ENCODE measurements at regions not wholly inside any gene's neighbourhood (a gene's known extent, or its start where the extent isn't known, plus 50 kb on each side); places are given as distances from the start of the nearest gene placed in this dataset.
A peak's percentile ranks its signal among the peaks of the same experiment; 100 is the strongest.

DNA sequence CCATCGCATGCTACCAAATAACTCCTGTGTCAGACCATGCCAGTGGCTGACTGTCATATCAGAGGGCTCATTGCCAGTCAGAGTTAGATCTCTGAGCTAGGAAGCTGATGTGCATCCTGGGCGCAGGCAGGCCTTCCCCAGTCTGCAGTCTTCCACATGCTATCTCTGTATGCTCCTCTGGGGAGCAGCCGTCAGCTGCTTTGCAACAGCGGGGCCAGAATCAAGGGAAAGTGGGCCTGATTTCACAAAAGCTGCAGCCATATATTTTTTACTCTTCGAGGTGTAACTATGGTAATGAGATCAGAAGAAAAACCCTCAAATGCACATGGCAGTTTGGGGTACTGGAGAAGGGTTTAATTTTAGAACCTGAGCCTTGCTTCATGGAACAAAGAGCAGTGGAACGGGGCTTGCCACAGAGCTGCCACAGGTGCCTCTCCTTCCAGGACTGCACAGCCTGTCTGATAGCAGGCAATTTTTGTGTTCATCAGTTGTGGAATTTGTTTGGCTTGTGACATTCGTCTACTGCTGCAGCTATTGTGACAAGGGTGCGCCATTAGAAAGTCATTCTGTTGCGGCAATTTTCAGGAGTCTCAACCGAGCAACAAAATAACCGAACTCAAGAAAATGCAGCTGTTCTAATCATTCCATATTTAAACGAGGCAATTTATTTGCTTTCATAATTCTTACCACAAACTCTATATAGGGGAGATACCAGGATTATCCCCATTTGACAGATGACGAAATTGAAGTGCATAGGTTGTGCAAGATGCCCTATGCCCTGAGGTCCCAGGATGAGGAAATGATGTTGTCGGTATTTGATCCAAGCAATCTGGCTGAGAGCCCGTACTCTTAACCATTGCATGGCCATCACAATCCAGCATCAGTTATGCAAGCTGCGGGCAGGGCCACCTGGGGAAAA, 109.6 kb upstream of the CYRIA start:
- Histone ChIP-seq H3K9me3 (no peaks in the 10 kb centered on the region), H3K27me3 (no peaks in the 10 kb centered on the region), H3K4me3 (no peak overlapping the region), H3K27ac (no peak overlapping the region), H3K4me1 (no peaks in the 10 kb centered on the region), H3K36me3 (ENCODE audit: low read depth, missing control alignments) (no peaks in the 10 kb centered on the region)
- 79 to 82% methylated on average over 13 to 16 of the region's 16 CpGs for WGBS, 2 donors
- intact Hi-C loops (cut with DNase I; ENCODE audit: low total_unique reads), result no loop called here
- no peak for TF ChIP-seq POLR2A (IDR thresholded peaks at IDR 0.05)
- no peak for TF ChIP-seq CTCF (IDR thresholded peaks at IDR 0.05)
- peak; percentile 21 for DNase-seq

DNA sequence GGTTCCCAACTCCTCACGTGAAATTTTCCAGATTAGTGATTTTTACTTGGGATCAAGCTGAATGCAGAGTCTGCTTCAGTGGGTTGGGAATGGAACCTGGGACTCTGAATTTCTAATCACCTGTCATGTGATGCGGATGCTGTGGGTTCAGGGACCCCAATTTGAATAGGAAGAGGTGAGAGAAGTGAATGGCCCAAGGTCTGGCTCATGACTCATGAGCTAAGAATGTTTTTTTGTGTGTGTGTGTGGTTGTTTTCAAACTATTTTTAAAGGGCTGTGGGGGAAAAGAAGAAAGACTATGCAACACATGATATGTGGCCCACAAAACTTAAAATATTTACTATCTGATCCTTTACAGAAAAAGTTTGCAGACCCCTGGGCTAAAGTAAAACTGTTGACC, 108.5 kb upstream of the CYRIA start:
- no peak overlapping the region for H3K27ac ChIP-seq
- no peaks in the 10 kb centered on the region for H3K36me3 ChIP-seq (ENCODE audit: low read depth, missing control alignments)
- intact Hi-C loops (cut with DNase I; ENCODE audit: low total_unique reads), result no loop called here
- DNase-seq, result no peak
- no peak overlapping the region for H3K4me3 ChIP-seq
- 73 to 78% methylated on average over 2 of the region's 2 CpGs for WGBS, 2 donors
- no peaks in the 10 kb centered on the region for H3K27me3 ChIP-seq
- H3K9me3 ChIP-seq, result no peaks in the 10 kb centered on the region
- TF ChIP-seq CTCF (IDR thresholded peaks at IDR 0.05) (no peak), POLR2A (IDR thresholded peaks at IDR 0.05) (no peak)
- no peaks in the 10 kb centered on the region for H3K4me1 ChIP-seq

DNA sequence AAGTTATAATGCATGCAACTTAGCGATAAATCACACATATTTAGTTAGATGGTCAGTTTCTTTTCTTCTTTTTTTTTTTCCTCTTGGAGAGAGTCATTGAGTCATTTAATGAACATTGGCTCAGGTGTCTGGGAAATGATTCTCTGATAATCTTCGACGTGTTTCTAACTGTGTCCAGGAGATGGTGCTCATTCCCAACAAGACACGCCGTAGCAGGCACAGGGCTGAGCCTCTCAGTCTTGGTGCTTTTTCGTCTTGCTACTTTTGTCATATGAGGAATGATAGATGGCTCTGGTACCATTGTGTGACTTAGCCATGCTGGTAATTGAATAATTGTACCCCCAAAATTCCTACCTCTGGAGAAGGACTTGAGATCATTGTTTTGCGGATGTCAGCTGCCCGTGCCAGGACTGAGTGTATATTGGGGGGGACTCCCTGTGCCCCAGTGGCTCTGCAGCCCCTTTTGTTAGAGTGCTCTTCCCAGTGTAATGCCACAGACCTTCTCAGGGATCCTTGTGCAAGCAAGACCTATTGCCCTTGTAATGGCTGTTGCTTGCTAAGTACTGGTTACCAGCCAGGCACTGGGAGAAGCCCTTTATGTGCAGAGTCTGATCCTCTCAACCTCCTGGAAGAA, 107.6 kb upstream of the CYRIA start:
- Histone ChIP-seq H3K4me3 (no peak overlapping the region), H3K36me3 (ENCODE audit: low read depth, missing control alignments) (no peaks in the 10 kb centered on the region), H3K4me1 (no peaks in the 10 kb centered on the region), H3K27ac (no peak overlapping the region), H3K9me3 (no peaks in the 10 kb centered on the region), H3K27me3 (no peaks in the 10 kb centered on the region)
- intact Hi-C loops (cut with DNase I; ENCODE audit: low total_unique reads), result no loop called here
- TF ChIP-seq POLR2A (IDR thresholded peaks at IDR 0.05) (no peak), CTCF (IDR thresholded peaks at IDR 0.05) (peak in 2 of 3 experiments; percentile 44 to 45)
- WGBS, 2 donors, result 30 to 41% methylated on average over 8 of the region's 8 CpGs
- peak; percentile 60 for DNase-seq

- Histone ChIP-seq H3K9me3 (no peaks in the 10 kb centered on the region), H3K36me3 (ENCODE audit: low read depth, missing control alignments) (no peaks in the 10 kb centered on the region), H3K4me3 (no peak overlapping the region), H3K27me3 (no peaks in the 10 kb centered on the region), H3K4me1 (no peaks in the 10 kb centered on the region), H3K27ac (no peak overlapping the region)
- no peak for DNase-seq
- TF ChIP-seq CTCF (IDR thresholded peaks at IDR 0.05), result no peak
- no peak for TF ChIP-seq POLR2A (IDR thresholded peaks at IDR 0.05)
- intact Hi-C loops (cut with DNase I; ENCODE audit: low total_unique reads), result no loop called here
- 78% methylated on average over 3 of the region's 3 CpGs for WGBS, 2 donors
Measured at GRCh38 chr2:16767789-16768476, 102.3 kb upstream of the CYRIA start.

Measured in testis (tissue), 2 donors.